Fibroblast of skin of left biceps (primary cell): ENCODE measurements at regions not wholly inside any gene's neighbourhood (a gene's known extent, or its start where the extent isn't known, plus 50 kb on each side); places are given as distances from the start of the nearest gene placed in this dataset.

Experiments used
- DNase-seq, 2 experiments: peaks; one replicate each; pipeline ENCODE4 v3.0.0-alpha.2; 2013; ENCODE audit warnings: low read depth in 2 of 2

- no peak for DNase-seq
These were observed 96.8 kb downstream of the BOD1L2 start for GRCh38 chr18:57243624-57244179.

- no peak for DNase-seq
These were observed 102.3 kb downstream of the BOD1L2 start for GRCh38 chr18:57249179-57249578.

GRCh38 chr18:57249883-57250282 is 102.5 kb upstream of the ST8SIA3 start:
- no peak for DNase-seq

GRCh38 chr18:57251747-57252146 is 100.6 kb upstream of the ST8SIA3 start:
- no peak for DNase-seq

- no peak for DNase-seq
These were observed 98.5 kb upstream of the ST8SIA3 start for GRCh38 chr18:57253903-57254302.

- DNase-seq: no peak
These were observed 94.1 kb upstream of the ST8SIA3 start for GRCh38 chr18:57258131-57258777.

GRCh38 chr18:57267368-57267925 is 84.9 kb upstream of the ST8SIA3 start:
- DNase-seq: no peak

- no peak for DNase-seq
These were observed 82.6 kb upstream of the ST8SIA3 start for GRCh38 chr18:57269756-57270155.

GRCh38 chr18:57270156-57270555 is 82.2 kb upstream of the ST8SIA3 start:
- no peak for DNase-seq

- DNase-seq: no peak
These were observed 79.2 kb upstream of the ST8SIA3 start for GRCh38 chr18:57273194-57273593.

- DNase-seq: no peak
These were observed 77.2 kb upstream of the ST8SIA3 start for GRCh38 chr18:57275111-57275510.

GRCh38 chr18:57276829-57277228 is 75.5 kb upstream of the ST8SIA3 start:
- no peak for DNase-seq

- DNase-seq: no peak
These were observed 73.4 kb upstream of the ST8SIA3 start for GRCh38 chr18:57278933-57279332.

GRCh38 chr18:57281519-57281918 is 70.8 kb upstream of the ST8SIA3 start:
- no peak for DNase-seq

GRCh38 chr18:57286949-57287348 is 65.4 kb upstream of the ST8SIA3 start:
- DNase-seq: no peak

GRCh38 chr18:57287766-57288165 is 64.6 kb upstream of the ST8SIA3 start:
- DNase-seq: no peak

- DNase-seq: no peak
These were observed 57.8 kb upstream of the ST8SIA3 start for GRCh38 chr18:57294547-57294946.

- no peak for DNase-seq
These were observed 56.0 kb upstream of the ST8SIA3 start for GRCh38 chr18:57296336-57296735.

GRCh38 chr18:57297306-57297705 is 55.1 kb upstream of the ST8SIA3 start:
- no peak for DNase-seq

GRCh38 chr18:57299931-57300330 is 52.4 kb upstream of the ST8SIA3 start:
- no peak for DNase-seq

GRCh38 chr18:57301573-57302559 is 50.5 kb upstream of the ST8SIA3 start:
- no peak for DNase-seq
